Myocyte (in vitro differentiated cells): ENCODE measurements at regions not wholly inside any gene's neighbourhood (a gene's known extent, or its start where the extent isn't known, plus 50 kb on each side); places are given as distances from the start of the nearest gene placed in this dataset.
"Not testable (repeated sequence)": the region's sequence is repeated elsewhere in the genome, so short reads cannot be mapped to it uniquely, and the experiment has no call there.

ENCODE experiments used
- DNase-seq: peaks from one replicate; pipeline ENCODE4 v3.0.0-alpha.2; 2012; ENCODE audit warnings: low read depth

DNA sequence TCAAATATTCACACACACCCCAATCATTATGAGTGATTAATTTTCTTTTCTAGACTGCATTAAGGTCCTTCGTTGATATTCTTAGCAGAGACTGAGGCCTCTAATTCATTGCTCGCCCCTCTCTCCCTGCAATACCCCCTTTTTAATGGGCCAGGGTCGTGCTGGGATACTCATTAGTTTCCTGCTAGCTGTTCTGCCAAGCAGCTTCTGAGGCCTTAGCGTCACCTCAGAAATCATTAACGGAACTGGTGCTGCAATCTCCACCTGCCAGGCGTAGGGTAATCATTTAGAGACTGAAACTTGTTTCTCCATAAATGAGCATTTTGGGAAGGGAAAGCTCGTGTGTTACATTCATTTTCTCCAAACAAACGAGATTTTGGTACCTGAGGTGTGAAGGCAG is 1054.7 kb downstream of the GALC start:
- no peak for DNase-seq

DNA sequence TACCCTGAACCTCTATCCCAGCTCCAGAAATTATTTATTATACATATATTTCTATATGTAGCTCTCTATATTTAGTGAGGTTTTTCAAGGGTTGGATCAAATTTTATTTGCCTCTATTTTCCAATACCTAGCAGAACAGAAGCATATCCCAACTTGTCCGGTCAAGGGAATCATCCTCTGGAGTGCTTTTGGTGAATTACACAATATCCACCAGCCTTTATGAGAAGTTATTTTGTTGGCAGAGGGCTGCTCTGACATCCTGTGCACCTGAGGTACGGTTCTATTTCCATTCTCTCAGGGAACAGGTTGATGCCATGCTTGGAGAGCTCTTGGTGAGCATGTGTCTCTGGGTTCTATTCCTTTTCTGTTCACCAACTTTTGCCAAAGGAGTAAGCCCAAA is 1056.4 kb downstream of the GALC start:
- no peak for DNase-seq

DNA sequence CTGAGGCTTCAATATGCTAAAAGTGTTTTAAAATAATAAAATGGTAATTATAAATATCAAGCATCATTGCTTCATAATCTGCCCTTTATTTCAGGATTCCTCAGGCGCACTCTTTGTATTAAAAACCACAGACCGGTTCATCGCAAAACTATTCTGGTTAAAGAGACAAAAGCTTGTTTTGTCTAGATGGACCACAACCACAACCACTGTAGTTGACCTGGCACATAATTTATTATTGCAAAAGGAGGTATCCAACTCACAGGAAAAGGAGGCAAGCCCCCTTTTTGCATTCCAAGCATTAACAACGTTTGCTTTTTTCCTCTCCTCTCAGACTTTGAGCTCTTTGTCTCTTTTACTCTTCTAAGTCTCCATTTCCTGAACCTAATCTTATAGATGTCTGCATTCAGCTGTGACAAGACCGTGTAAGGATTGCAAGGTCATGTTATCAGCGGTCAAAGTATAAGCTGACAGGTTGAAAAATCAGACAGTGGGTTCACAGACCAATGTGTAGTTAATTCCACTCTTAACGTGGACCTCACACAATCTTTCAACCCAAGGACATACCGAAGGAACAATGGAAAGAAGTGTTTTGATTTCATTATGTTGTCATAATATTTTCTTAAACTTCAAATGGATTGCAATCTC is 1057.6 kb downstream of the GALC start:
- DNase-seq, result no peak

DNA sequence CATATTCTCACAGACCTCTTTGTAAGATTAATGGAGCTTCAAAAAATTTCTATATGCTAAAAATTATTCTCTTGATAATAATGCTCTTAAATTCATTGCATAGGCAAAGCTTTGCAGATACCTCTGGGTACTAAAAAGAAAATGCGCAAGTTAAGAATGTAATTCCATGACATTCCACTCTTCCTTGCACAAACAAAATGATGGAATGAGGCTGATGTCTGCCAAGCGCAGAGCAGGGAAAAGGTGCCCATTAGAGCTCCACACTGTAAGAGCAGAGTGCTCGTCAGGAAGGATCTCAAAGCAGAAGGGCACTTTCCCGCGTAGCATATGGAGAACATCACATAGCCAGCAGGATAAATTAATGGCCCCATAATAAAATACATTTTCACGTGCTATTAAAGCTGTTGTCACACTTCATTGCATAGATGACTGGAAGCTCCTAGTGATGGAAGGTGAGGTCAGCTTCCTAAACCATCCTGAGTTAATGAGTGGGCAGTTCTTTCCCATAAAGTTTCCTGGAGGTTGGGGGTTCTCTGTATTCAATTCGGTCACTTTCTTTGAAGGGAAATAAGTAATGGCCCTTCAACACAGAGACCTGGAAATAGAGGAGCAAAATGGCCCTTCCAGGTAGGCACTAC is 1058.9 kb downstream of the GALC start:
- DNase-seq, result no peak

DNA sequence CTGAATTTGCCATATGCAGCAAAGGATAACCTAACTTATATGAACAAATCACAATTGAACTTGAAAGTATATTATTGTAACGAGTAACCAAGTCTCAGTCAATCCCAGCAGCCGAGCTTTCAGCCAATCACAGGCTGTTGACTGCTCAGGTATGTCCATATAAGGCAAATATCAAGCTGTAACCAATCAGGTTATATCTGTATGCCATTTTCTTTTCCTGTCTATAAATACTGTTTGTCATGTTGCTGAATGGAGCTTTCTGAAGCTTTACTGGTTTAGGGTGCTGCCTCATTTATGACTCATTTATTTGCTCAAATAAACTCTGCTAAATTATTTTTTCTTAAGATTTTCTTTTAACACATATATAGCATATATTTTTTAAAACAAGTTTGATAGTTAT is 1059.5 kb downstream of the GALC start:
- no peak for DNase-seq

DNA sequence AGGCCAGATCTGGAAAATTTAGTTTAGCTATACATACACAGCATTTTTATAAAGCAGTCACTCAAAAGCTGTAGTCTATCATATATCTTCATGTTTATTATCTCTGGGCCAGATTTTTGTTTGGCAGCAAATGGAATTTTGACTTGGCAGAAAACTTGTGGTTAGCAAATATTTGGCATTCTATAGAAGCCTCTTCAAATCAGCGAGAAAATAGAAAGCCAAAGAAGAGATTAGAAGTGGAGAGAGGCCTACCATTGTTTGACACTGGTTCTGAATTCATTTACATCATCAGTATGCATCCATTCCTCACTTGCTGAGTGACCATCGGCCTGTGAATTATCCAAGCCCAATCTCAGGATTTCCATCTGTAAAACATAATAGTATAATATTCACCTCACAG is 1077.6 kb downstream of the GALC start:
- DNase-seq, result no peak

DNA sequence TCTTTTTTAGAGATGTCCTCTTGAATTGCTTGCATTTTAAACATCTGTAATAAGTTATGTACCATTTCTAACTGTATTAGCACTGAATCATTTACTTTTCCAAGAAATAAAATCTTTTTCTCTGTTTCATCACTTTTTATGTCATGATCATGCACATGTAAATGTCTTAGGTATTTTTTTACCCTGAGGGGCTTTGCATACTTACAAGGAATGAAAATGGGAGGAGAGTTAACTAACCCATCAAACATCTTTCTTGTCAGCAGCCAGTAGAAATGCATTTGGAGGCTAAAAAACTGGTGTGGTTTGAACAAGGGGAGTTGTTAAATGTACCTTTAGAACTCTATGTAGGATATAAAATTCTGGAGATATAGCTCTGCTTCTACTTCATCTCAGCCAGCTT is 1080.3 kb downstream of the GALC start:
- DNase-seq, result no peak

DNA sequence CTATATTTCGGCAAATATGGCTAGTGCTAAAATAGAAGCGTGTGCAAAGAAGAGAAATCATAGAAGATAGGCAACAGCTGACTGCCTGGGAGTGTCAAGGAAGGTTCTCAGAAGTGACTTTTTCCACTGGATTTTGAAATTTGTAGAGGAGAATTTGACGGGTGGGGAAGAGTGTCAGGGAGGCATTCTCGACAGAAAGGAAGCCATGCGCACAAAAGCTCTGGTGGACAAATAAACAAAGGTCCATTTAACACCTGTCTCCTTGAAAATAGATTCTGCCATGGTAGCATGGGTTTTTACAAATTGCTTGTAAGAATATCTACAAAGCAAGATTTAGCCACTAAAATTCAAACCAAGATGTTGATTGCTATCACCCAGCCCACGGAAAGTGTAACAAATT is 1081.5 kb downstream of the GALC start:
- DNase-seq, result peak; percentile 1

DNA sequence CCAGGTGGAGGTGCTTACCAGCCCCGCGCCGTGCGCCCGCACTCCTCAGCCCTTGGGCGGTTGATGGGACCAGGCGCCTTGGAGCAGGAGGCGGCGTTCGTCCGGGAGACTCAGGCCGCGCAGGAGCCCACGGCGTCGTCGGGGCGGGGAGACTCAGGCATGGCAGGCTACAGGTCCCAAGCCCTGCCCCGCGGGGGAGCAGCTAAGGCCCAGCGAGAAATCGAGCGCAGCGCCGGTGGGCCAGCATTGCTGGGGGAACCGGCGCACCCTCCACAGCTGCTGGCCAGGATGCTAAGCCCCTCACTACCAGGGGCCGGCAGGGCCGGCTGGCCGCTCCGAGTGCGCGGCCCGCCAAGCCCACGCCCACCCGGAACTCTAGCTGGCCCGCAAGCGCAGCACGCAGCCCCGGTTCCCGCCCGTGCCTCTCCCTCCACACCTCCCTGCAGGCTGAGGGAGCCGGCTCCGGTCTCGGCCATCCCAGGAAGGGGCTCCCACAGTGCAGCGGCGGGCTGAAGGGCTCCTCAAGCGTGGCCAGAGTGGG is 1087.5 kb downstream of the GALC start:
- DNase-seq, result not testable (repeated sequence)

DNA sequence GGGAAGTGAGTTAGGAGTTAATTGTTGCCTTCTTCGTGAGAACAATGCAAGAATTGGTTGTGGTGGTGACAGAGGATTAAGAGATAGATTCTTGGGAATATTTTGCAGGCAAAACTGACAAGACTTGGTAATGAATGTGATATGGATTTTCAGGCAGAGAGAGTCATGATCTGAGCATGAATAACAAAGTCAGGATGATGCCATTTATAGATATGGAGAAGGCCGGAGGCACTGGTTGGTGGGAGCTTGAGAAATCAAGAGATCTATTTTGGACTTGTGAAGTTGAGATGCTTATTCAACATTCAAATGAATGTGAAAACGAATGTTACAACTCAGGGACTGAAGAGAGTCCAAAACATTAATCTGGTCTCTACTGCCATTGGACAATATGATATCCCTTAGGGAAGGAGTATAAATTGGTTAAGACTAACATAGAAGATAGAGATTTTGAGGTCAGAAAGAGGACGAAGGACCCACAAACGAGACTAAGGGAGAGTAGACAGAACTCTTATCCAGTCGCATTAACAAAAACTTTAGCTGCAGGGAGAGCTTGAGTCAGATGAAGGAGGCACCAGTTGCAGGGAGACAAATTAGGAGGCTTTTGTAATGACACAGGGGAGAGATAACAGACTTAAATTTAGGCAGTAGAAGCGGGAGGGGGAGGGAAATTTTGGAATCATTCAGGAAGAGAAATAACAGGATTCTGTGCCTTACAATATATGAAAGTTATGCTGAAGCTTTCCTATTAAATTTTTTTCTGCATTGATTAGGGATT is 1090.6 kb downstream of the GALC start:
- DNase-seq, result no peak

DNA sequence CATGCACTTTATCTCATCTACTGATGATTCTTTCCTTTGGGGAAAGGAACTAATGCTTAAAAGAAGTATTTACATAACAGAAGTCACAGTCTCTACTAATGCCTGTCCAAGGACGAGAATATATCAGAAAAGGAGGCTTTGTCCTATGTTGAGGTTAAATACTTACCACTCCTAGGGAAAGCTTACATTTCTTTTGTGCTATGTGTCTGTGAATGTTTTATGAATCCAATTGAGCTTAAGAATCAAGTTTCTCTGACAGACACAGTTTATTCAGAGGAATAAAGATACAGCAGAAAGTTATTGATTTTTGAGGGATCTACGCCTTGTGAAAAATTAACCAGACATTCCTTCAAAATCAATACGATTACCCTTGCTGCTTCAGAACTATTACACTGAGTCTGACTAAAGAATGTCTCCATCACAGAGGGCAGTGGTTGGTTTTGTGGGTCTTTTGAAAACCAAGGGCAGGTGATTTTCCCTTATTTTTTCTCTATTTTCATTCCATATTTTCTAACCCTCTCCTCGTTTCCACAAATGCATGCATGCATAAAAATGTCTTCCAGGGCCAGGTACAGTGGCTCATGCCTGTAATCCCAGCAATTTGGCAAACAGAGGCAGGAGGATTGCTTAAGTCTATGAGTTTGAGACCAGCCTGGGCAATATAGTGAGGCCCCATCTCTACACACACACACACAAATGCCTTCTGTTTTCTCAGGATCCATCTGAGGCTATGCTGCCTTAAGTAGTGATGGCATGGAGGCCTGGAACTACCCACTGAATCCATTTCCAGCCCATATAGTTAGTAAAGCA is 1095.1 kb downstream of the GALC start:
- DNase-seq, result no peak

DNA sequence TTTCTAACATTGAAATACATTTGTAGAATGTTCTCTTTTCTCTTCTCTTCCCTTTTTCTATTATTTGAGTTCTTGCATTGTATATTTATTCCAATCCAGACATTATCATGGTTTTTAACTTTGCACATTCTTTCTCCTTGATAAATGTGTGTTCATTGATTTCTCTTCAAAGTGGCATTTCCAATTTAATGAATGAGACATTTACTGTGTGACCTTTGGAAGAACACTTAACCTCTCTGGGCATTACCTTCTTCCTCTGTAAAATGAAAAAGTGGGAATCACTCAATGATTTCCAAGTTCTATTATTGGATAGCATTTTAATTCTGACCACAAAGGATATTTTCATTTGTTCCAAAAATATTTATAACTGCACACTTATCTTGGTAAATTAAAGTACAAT is 1095.8 kb downstream of the GALC start:
- DNase-seq, result no peak

DNA sequence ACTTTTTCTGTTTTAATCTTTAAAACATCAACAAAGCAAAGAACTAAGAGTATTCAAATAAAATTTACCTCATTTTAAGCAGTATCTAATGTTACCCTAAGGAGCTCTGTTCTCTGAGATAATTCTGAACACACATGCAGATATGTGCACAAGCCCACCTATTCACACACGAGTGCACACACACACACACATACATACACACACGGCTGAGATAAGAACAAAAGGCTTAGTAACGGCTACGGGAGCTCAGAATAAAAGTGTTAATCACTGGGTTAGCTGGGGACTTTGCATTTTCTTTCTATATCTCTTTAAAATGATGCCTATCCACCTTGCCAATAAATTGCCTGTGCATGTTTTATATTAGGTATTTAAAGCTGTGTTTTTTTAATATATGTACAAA is 1096.3 kb downstream of the GALC start:
- no peak for DNase-seq

DNA sequence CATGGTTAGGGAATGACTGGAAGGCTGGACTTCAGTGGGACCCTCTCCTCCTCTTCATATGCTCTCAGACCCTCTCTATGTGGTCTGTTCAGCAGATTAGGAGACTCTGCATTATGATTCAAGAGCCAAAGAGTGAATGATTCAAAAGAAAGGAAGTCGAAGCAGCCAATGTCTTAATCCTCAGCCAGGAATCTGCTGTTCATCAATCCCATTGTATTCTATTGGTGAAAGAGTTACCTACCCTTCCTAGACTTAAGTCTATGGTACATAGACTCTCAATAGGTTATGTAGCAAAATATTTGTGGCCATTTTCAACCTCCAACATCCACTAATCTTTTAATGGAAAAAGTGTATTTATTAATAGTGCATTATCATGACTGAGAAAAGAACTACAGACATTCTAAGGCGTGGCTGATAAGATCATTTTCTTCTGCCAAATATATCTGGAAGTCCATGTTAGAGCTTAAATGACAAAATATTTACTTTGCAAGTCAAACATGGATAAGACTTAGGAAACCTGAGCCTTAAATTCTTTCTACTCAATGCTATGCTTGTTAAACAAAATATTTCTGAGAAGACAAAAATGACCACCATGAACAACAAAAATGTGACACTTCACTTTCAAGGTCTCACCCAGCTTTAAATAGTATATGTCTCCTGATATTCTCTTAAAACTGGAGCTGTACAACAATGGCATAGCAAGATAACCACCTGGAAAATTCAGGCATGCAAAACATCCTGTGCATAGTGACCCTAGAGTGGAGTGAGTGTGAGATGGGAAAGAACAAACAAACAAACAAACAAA is 1100.6 kb downstream of the GALC start:
- no peak for DNase-seq

DNA sequence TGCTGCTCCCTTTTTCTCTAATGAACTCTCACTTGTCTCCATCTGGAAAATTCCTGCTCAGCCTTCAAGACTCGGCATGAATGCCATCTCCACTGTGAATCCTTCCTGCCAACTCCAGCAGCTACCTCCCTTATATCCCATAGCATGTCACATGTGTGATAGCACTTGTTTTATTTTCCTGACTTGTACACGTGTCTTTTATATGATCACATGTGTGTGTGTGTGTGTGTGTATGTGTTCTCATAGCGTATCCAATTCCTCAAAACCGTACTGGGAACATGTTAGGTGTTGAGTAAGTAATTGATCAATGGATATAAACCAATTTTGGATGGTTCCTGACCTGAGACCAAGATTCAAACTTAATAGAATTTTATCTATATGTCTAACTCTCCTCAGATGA is 1107.7 kb downstream of the GALC start:
- DNase-seq, result no peak

DNA sequence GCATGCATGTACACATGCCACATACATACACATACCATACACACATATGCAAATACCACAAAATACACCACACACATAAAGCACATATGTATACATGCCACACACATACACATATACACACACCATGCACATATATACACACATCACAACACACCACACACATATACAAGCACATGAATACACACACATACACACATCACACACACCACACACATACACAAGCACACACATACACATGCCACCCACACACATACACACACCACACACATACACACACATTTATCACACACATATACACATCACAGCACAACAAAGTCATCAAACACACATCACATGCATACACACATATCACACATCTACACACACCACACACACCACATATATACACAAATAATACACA is 1108.5 kb downstream of the GALC start:
- no peak for DNase-seq

DNA sequence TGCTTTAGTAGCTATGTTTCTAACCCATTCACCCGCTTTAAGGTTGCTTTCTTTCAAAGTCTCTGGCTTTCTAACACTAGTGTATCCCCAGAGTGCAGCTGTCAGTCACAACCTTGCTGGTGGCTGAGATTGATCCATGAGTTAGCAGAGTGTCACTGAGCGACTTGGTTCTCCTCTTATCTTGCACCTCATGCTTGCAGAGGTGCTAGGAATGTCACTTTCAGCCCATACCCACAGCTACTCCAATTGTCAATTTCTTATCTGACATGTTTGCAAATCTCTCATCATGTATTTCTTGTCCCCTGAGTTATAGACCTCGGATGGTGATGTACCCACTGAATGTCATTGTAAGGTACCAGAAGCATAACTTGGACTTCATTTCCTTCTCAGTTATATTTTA is 1110.2 kb downstream of the GALC start:
- DNase-seq, result no peak

DNA sequence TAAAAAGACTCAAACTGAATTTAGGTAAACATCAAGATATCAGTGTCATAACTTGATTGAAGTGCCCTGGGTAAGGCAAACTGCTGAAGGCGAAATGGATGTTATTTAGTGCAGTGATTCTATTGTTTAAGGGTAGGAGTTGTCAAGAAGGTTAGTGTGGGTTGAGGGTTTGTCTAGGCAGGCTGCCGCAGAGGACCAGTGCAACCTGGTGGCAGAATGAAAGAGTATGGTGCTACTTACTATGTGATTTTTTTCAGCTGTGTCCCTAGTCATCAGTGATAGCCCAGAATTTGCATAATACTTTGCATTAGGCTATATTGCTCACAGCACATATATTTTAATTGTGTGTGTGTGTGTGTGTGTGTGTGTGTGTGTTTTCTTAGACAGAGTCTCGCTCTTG is 1127.0 kb downstream of the GALC start:
- DNase-seq, result no peak

DNA sequence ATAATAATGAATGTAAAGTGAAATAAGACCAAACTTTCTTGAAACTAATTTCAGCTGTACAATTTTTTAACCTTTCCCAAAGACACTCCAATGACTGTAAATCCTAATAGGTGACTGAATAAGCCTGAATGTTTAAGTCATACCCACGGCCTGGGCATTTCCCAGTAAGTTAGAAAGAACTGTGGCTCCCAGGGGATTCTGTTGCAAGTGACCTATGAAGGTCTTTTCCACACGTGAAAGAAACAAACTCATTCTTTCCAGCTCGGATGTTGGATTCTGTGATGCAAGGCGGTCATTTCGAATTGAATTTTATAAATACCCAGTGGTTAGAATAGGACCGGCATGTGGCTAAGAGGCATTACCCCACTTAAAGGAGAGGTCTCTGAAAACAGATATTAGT is 1134.4 kb downstream of the GALC start:
- DNase-seq, result peak; percentile 1

DNA sequence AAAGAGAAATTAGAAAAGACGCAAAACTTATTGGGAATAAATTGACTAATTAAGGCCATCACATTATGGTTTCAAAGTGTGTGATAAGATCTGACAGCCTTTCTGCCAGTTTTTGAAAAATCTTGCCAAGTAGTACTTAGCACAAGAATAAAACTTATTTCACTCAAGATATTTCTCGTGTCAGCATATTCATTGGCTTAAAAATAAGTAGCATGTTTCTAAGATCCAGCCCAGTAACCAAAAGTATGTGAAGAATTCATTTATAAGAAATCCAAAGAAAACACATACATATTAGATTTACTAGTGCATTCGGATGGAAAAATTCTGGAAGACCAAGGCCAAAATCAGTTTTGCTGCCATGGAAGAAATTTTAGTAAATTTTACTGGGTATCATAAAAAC is 1135.0 kb downstream of the GALC start:
- DNase-seq, result peak; percentile 21

DNA sequence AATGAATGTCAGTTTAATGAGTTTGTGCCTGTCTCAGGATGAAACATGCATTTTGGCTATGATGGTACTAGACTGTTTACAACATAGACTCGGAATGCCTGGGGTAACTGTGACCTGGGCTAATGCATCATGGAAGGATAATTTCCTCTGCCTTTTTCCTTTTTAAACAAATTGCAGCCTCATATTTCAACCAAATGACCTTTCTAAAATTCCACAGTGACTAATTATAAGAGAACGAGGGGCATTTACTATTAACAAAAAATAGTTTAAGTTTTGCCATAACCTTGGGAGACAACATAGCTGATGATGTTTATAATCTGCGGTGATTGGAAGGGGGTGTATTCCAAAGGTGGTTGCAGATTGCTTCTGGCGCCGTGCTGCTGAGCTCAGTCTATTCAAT is 1140.5 kb downstream of the GALC start:
- no peak for DNase-seq
